DMS53 treated with DMSO at 0.1 percent for 48 hours (cell line): ENCODE measurements at regions not wholly inside any gene's neighbourhood (a gene's known extent, or its start where the extent isn't known, plus 50 kb on each side); places are given as distances from the start of the nearest gene placed in this dataset.

ENCODE experiments used
- DNase-seq: peaks from one replicate; lab custom pipeline; 2025; ENCODE audit not compliant: unreplicated experiment; lab: John Stamatoyannopoulos, UW

GRCh38 chr15:69624155-69624520 lies 171.5 kb downstream of the RPLP1 start:
- DNase-seq, result no peak

- no peak for DNase-seq
These were observed 172.2 kb downstream of the RPLP1 start for GRCh38 chr15:69624816-69625215.

GRCh38 chr15:69625328-69625727 lies 172.7 kb downstream of the RPLP1 start:
- DNase-seq, result no peak

- no peak for DNase-seq
These were observed 173.8 kb downstream of the RPLP1 start for GRCh38 chr15:69626095-69627066.

GRCh38 chr15:69627548-69628158 lies 175.0 kb downstream of the RPLP1 start:
- DNase-seq, result no peak

GRCh38 chr15:69628256-69629093 lies 175.9 kb downstream of the RPLP1 start:
- DNase-seq, result no peak

- DNase-seq, result no peak
These were observed 177.1 kb downstream of the RPLP1 start for GRCh38 chr15:69629631-69630161.

- no peak for DNase-seq
These were observed 178.4 kb downstream of the RPLP1 start for GRCh38 chr15:69631005-69631404.

- DNase-seq, result no peak
These were observed 179.4 kb downstream of the RPLP1 start for GRCh38 chr15:69631978-69632377.

GRCh38 chr15:69634860-69635259 lies 182.2 kb downstream of the RPLP1 start:
- DNase-seq, result no peak

- no peak for DNase-seq
These were observed 183.7 kb downstream of the RPLP1 start for GRCh38 chr15:69636169-69636915.

- no peak for DNase-seq
These were observed 185.2 kb downstream of the RPLP1 start for GRCh38 chr15:69637818-69638217.

- DNase-seq, result no peak
These were observed 190.9 kb downstream of the RPLP1 start for GRCh38 chr15:69643476-69643875.

GRCh38 chr15:69643971-69644370 lies 191.4 kb downstream of the RPLP1 start:
- no peak for DNase-seq

GRCh38 chr15:69644876-69645275 lies 192.3 kb downstream of the RPLP1 start:
- DNase-seq, result no peak

- DNase-seq, result no peak
These were observed 194.5 kb downstream of the RPLP1 start for GRCh38 chr15:69647142-69647513.

- DNase-seq, result peak; percentile 37
These were observed 195.6 kb downstream of the RPLP1 start for GRCh38 chr15:69648212-69648611.

- DNase-seq, result no peak
These were observed 196.4 kb downstream of the RPLP1 start for GRCh38 chr15:69648775-69649735.

GRCh38 chr15:69652293-69652692 lies 199.7 kb downstream of the RPLP1 start:
- DNase-seq, result no peak
